Iris pigment epithelial cell (primary cell): ENCODE measurements at regions not wholly inside any gene's neighbourhood (a gene's known extent, or its start where the extent isn't known, plus 50 kb on each side); places are given as distances from the start of the nearest gene placed in this dataset.
A peak's percentile ranks its signal among the peaks of the same experiment; 100 is the strongest.

ENCODE experiments used
- DNase-seq: peaks from one replicate; pipeline ENCODE4 v3.0.0-alpha.2; 2011; ENCODE audit warnings: low read depth

- no peak for DNase-seq
Observed at GRCh38 chr2:240227538-240228428, 87.3 kb upstream of the OTOS start.

DNA sequence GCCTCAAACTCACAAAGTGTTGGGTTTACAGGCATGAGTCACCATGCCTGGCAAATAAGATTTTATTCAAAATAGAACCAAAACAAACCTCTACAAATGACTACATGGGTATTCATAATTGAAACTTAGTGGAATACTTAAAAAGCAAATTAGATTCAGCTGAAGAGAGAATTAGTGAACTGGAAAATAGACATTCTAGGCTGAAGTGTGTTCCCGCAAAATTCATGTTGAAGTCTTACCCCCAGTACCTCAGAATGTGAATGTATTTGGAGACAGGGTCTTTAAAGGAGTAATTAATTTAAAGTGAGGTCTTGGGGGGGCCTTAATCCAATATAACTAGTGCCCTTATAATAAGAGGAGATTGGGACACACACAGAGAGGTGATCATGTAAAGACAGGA is 88.5 kb upstream of the OTOS start:
- no peak for DNase-seq

DNA sequence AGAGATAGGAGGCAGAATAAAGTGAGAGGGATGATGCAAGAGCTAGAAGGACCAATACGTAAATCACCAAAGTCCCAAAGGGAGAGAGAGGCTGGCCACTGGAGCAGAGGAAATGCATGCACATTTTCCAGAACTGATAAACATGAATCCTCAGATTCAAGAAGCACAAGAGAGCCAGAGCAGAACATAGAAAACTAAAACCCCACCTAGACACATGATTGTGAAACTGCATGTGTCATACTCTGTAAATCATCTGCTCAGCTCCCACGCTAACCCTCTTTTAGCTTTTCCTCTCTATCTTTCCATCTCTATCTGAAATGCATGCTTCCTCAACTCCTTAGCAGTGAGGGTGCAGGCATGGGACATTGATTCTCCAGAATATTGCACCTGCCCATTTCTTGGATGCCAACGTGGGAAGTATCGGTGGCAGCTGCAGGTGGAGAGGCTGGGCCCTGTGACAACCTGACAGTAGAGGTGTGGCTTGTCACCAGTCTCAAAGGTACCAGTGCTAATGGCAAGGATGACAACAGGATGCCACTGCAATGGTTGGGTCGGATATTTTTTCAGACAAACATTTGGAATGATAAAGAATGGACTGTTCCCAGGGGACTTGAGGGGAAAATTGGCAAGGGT is 89.3 kb upstream of the OTOS start:
- DNase-seq = peak; percentile 49

- DNase-seq = no peak
Observed at GRCh38 chr2:240230291-240230931, 90.0 kb upstream of the OTOS start.

DNA sequence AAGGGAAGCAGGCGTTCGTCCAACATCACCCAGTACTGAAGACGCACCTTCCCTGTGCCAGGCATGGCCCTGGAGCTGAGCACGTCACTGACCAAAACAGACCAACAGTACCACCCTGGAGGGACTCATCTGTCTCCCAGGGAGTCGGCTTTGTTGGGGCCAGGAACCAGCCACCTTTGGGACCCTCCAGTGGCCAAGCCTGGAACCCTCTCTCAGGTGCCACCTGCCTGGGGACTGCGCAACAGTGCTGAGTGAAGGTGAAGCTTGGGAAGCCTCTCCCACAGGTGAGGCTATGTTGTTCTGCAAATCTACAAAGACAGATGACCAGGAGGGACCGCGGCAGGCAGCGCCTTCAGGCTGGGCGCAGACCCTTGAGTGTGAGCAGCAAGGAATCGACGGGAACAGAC is 91.4 kb upstream of the OTOS start:
- no peak for DNase-seq

GRCh38 chr2:240232264-240232915 is 91.9 kb upstream of the OTOS start:
- DNase-seq = no peak

GRCh38 chr2:240232961-240233884 is 92.8 kb upstream of the OTOS start:
- peak; percentile 84 for DNase-seq

DNA sequence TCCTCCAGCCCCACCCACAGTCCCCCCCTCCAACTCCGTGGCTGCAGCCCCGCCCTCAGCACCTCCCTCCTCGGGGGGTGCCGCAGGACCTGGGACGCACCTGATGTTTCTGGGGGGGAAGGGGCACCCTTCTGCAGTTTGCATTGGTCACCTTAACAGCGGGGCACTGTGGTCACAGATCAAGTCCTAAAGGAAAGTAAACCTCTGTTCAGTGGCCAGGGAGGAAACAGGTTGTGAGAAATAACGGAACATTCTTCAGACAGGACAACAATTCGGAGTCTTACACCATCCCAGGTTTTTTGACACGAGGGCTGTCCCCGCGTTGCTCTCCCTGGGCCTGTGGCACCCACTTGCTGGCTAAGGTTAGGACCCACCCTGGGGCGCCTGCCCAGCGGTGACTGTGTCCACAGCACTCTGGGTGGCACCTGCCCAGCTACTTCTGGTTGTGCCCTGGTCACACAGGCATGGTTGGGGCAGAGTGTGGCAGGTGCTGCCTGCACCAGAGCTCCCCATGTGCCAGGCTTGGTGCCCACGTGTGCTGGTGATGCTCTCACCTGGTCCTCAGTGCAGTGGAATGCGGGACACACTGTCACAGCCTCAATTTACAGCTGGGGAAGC is 93.5 kb upstream of the OTOS start:
- DNase-seq = no peak

DNA sequence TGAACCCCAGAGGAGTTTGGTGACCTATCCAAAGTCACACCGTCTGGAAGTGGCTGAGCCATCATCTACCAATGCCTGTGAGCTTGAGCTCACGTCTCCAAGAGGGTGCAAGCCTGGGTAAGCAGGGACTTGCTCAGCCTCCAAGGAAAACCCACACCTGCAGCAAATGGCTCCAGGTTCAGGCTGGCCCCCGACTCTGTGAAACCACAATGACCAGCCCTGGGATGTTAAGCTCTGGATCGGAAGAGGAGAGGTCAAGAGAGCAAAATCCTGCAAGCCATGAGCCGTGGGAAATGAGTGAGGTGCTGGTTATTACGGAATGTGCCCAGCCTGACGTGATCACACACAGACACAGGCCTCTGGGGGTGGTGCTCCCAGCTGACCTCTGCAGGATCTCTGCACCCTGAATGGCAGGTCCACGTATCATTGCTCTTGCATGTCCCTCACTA is 94.1 kb upstream of the OTOS start:
- peak; percentile 39 for DNase-seq

DNA sequence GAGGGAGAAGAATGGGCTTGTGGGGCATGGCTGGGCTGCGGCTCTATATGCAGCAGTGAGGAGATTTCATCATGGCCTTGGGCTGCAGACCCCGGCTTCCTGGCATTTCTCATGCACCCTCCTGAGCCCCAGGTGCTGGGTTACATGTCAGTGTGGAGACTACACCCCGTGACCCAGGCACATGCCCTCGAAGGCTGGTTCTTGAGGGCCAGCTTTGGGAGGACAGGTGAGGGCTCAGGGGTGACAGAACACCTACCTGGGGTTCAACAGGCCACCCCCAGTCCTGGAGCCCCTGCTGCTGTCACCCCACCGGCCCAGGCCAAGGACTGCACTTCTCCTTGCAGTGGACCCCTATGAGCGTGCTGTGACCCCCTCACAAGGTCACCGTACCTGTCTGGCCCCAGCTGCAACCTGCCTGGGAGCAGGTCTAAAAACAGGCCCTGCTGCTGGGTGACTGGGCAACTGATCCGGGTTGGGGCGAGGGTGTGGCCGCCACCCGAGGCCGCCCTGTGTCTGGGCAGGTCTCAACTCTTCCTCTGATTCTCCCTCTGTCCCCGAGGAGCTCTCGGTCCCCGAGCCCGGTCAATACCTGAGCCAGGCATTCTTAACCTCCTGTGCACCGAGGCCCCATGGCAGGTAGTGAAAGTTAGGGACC is 94.8 kb upstream of the OTOS start:
- DNase-seq = no peak

GRCh38 chr2:240235811-240236210 is 95.4 kb upstream of the OTOS start:
- no peak for DNase-seq

DNA sequence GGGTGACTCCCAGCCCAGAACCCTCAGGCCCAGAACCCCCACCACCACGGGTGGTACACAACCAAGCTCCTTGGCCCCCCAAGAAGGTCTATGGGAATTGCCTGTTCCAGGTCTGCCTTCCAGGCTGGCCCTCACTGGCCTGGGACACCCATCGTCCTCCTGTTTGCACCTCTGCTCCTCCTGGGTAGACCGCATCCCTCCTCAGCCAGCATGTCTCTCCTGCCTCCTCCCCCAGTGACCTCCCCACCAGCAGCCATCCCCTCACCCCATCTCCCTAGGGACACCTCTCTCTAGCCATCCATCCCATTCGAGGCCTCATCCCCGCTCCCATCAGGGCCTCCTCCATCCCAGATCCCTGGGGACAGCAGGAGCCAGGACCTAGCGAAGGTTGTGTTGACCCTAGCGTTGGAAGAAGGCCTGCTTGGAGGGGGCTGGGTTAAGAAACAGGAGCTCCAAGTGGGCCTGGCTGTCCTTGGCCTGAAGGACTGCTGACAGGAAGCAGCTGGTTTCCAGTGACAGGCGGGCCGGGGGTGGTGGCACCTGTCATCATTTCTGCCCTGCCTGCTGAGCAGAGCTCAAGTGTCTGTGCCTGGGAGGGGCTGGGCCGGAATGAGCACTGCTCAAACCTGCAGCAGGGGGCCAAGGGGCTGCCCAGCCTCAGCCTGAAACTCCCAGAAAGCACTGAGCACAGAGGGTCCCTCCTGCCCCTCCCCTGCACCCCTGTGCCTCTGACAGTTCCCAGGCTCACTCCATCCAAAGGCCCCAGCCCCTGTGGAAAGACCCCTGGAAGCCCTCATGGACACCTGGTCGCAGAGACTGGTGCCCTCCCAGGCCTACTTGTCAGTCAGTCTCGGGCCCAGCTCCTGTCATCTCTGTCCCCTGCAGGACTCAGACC is 96.0 kb upstream of the OTOS start:
- no peak for DNase-seq

GRCh38 chr2:240237609-240238174 is 97.2 kb upstream of the OTOS start:
- peak; percentile 73 for DNase-seq

DNA sequence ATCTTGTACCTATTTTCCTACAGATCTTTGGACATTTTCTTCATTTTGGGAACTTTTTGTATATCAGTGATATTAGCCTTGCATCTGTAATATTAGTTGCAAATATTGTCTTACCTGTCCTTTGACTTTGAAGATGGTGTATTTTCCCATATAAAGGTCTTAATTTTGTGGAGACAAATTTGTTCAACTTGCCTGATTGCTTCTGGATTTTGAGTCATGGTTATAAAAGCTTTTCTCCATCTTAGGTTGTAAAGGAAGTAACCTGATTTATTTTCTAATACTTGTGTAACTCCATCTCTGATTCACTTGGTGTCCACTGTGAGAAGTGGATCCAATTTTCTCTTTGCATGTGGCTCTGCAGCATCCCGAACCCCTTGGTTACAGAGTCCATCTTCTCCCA is 97.7 kb upstream of the OTOS start:
- no peak for DNase-seq

GRCh38 chr2:240238786-240239185 is 98.3 kb upstream of the OTOS start:
- no peak for DNase-seq

DNA sequence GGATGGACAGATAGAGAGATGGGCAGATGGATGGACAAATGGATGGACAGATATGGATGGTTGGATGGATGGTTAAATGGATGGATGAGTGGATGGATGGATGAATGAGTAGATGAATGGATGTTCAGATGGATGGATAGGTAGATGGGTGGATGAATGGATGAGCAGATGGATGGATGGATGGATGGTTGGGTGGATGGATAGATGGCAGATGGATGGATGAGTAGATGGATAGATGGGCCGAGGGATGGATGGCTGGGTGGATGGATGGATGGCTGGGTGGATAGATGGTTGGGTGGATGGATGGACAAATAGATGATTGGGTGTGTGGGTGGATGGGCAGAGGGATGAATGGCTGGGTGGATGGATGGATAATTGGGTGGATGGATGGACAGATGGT is 98.9 kb upstream of the OTOS start:
- no peak for DNase-seq

- no peak for DNase-seq
Observed at GRCh38 chr2:240240017-240240734, 99.7 kb upstream of the OTOS start.

DNA sequence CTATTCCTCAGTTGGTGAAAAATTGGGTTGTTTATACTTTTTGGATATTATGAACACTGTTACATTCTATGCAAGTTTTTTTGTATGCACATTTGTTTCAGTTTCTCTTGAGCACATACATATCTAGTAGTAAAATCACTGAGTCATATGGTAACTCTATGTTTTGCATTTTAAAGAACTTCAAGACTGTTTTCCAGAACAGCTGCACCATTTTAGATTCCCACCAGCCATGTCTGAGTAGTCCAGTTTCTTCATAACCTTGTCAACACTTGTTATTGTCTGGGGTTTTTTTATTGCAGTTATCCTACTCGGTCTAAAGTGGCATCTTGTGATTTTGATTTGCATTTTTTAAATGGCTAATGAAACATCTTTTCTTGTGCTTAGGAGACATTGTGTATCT is 100.3 kb upstream of the OTOS start:
- DNase-seq = no peak
